GM20000 (cell line): ENCODE measurements at regions not wholly inside any gene's neighbourhood (a gene's known extent, or its start where the extent isn't known, plus 50 kb on each side); places are given as distances from the start of the nearest gene placed in this dataset.

ENCODE experiments used
- DNase-seq: peaks from one replicate; pipeline ENCODE4 v3.0.0; 2012; ENCODE audit warnings: low spot score
- TF ChIP-seq, protein P1 (sequence below): IDR thresholded peaks from 2 replicates; pipeline ENCODE4 v1.5.1; 2012; ENCODE audit warnings: mild to moderate bottlenecking, control low read depth; ENCODE audit errors: extremely low read depth, missing control alignments

- TF ChIP-seq, protein P1, sequence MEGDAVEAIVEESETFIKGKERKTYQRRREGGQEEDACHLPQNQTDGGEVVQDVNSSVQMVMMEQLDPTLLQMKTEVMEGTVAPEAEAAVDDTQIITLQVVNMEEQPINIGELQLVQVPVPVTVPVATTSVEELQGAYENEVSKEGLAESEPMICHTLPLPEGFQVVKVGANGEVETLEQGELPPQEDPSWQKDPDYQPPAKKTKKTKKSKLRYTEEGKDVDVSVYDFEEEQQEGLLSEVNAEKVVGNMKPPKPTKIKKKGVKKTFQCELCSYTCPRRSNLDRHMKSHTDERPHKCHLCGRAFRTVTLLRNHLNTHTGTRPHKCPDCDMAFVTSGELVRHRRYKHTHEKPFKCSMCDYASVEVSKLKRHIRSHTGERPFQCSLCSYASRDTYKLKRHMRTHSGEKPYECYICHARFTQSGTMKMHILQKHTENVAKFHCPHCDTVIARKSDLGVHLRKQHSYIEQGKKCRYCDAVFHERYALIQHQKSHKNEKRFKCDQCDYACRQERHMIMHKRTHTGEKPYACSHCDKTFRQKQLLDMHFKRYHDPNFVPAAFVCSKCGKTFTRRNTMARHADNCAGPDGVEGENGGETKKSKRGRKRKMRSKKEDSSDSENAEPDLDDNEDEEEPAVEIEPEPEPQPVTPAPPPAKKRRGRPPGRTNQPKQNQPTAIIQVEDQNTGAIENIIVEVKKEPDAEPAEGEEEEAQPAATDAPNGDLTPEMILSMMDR = no peak
- DNase-seq = no peak
These were observed 1144.8 kb upstream of the SEMA6A start for GRCh38 chr5:117719413-117719812.

- DNase-seq = no peak
- TF ChIP-seq, protein P1 = no peak
These were observed 1139.1 kb upstream of the SEMA6A start for GRCh38 chr5:117713585-117714198.

GRCh38 chr5:117701062-117701461 lies 1126.4 kb upstream of the SEMA6A start:
- TF ChIP-seq, protein P1 = no peak
- no peak for DNase-seq

GRCh38 chr5:117692606-117693005 lies 1118.0 kb upstream of the SEMA6A start:
- no peak for DNase-seq
- TF ChIP-seq, protein P1 = no peak

- no peak for DNase-seq
- TF ChIP-seq, protein P1 = no peak
These were observed 1116.7 kb upstream of the SEMA6A start for GRCh38 chr5:117691081-117691870.

DNA sequence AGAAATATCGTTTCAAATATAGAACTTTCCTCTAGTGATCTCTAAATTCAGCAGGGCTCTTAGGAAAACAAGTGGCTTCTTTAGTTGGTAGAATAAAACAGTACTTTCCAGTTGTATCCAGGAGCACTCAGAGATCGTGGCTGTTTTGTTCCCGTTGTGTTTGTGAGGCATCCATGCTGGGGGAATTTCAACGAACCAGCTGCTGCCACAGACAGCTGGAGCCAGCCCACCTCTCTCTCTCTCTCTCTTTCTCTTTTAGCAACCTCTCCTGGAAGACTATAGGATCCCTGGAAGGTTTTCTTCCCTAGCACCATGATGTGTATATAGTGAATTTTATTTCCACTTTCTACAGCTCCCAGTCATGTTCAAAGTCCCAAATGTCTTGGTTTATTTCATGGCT lies 1116.0 kb upstream of the SEMA6A start:
- TF ChIP-seq, protein P1 = no peak
- no peak for DNase-seq

- no peak for DNase-seq
These were observed 1112.3 kb upstream of the SEMA6A start for GRCh38 chr5:117686926-117687325.

More at GRCh38 chr5:117686926-117687325, 1112.3 kb upstream of the SEMA6A start:
- TF ChIP-seq, protein P1 = no peak
